ENCODE measurements at regions not wholly inside any gene's neighbourhood (a gene's known extent, or its start where the extent isn't known, plus 50 kb on each side); places are given as distances from the start of the nearest gene placed in this dataset.

- no peak for TF ChIP-seq RAD21 (IDR thresholded peaks at IDR 0.05; ENCODE audit: low read depth)
- no peak for TF ChIP-seq TCF12 (IDR thresholded peaks at IDR 0.05; ENCODE audit: low read depth)
- TF ChIP-seq TAF1 (IDR thresholded peaks at IDR 0.05; ENCODE audit: low read depth) = no peak
These were observed 427.2 kb downstream of the QKI start for GRCh38 chr6:163841733-163842132.

- no peak for TF ChIP-seq TEAD4 (IDR thresholded peaks at IDR 0.05)
- TF ChIP-seq RAD21 (IDR thresholded peaks at IDR 0.05; ENCODE audit: low read depth) = no peak
- no peak for TF ChIP-seq ZBTB7A (IDR thresholded peaks at IDR 0.05; ENCODE audit: low read depth)
- TF ChIP-seq YY1 (IDR thresholded peaks at IDR 0.05; ENCODE audit: low read depth) = no peak
- TF ChIP-seq CREB1 (IDR thresholded peaks at IDR 0.05; ENCODE audit: low read depth) = no peak
- TF ChIP-seq TCF12 (IDR thresholded peaks at IDR 0.05; ENCODE audit: low read depth) = no peak
- TF ChIP-seq NFIC (IDR thresholded peaks at IDR 0.05) = no peak
- no peak for TF ChIP-seq USF1 (IDR thresholded peaks at IDR 0.05)
- TF ChIP-seq FOXM1 (IDR thresholded peaks at IDR 0.05; ENCODE audit: borderline replicate concordance, low read depth) = no peak
- TF ChIP-seq TAF1 (IDR thresholded peaks at IDR 0.05; ENCODE audit: low read depth) = no peak
- no peak for TF ChIP-seq REST (IDR thresholded peaks at IDR 0.05; ENCODE audit: low read depth)
- TF ChIP-seq EP300 (IDR thresholded peaks at IDR 0.05; ENCODE audit: borderline replicate concordance) = no peak
- TF ChIP-seq EGR1 (IDR thresholded peaks at IDR 0.05) = no peak
- no peak for TF ChIP-seq MAX (IDR thresholded peaks at IDR 0.05)
- TF ChIP-seq CEBPB (IDR thresholded peaks at IDR 0.05) = no peak
These were observed 426.8 kb downstream of the QKI start for GRCh38 chr6:163841326-163841725.

- TF ChIP-seq FOXM1 (IDR thresholded peaks at IDR 0.05; ENCODE audit: borderline replicate concordance, low read depth) (no peak), TAF1 (IDR thresholded peaks at IDR 0.05; ENCODE audit: low read depth) (no peak)
These were observed 426.4 kb downstream of the QKI start for GRCh38 chr6:163840880-163841279.

- TF ChIP-seq FOXM1 (IDR thresholded peaks at IDR 0.05; ENCODE audit: borderline replicate concordance, low read depth) (no peak), YY1 (IDR thresholded peaks at IDR 0.05; ENCODE audit: low read depth) (no peak), REST (IDR thresholded peaks at IDR 0.05; ENCODE audit: low read depth) (no peak), USF1 (IDR thresholded peaks at IDR 0.05) (no peak), CREB1 (IDR thresholded peaks at IDR 0.05; ENCODE audit: low read depth) (no peak), NFIC (IDR thresholded peaks at IDR 0.05) (no peak), EP300 (IDR thresholded peaks at IDR 0.05; ENCODE audit: borderline replicate concordance) (no peak), TCF12 (IDR thresholded peaks at IDR 0.05; ENCODE audit: low read depth) (no peak), CEBPB (IDR thresholded peaks at IDR 0.05) (no peak), EGR1 (IDR thresholded peaks at IDR 0.05) (no peak), ZBTB7A (IDR thresholded peaks at IDR 0.05; ENCODE audit: low read depth) (no peak), RAD21 (IDR thresholded peaks at IDR 0.05; ENCODE audit: low read depth) (no peak), TEAD4 (IDR thresholded peaks at IDR 0.05) (no peak), TAF1 (IDR thresholded peaks at IDR 0.05; ENCODE audit: low read depth) (no peak), MAX (IDR thresholded peaks at IDR 0.05) (no peak)
These were observed 424.8 kb downstream of the QKI start for GRCh38 chr6:163839296-163839695.

- TF ChIP-seq EP300 (IDR thresholded peaks at IDR 0.05; ENCODE audit: borderline replicate concordance) (no peak), USF1 (IDR thresholded peaks at IDR 0.05) (no peak)
These were observed 423.3 kb downstream of the QKI start for GRCh38 chr6:163837691-163838431.
